Gastrocnemius medialis (tissue), 4 donors: ENCODE measurements at regions not wholly inside any gene's neighbourhood (a gene's known extent, or its start where the extent isn't known, plus 50 kb on each side); places are given as distances from the start of the nearest gene placed in this dataset.

Experiments used
- POLR2A ChIP-seq, 2 donors: fragments of 450-650 bp; IDR thresholded peaks; one replicate each; pipeline ENCODE4 v1.6.1; 2017; ENCODE audit warnings: antibody characterized with exemption in 2 of 2, mild to moderate bottlenecking in 2 of 2, moderate library complexity in 2 of 2
- TF ChIP-seq, protein P1 (sequence below), 5 experiments: fragments of 450-650 bp in 3 of 5; fragments of 200-600 bp in 2 of 5; sonication (generic) in 2 of 5; IDR thresholded peaks in 4 of 5; conservative IDR thresholded peaks in 1 of 5; 1 replicate in 4 of 5; 2 replicates in 1 of 5; pipeline ENCODE4 v1.5.1; 2016 to 2019; ENCODE audit warnings: antibody characterized with exemption in 5 of 5, mild to moderate bottlenecking in 3 of 5, moderate library complexity in 3 of 5

DNA sequence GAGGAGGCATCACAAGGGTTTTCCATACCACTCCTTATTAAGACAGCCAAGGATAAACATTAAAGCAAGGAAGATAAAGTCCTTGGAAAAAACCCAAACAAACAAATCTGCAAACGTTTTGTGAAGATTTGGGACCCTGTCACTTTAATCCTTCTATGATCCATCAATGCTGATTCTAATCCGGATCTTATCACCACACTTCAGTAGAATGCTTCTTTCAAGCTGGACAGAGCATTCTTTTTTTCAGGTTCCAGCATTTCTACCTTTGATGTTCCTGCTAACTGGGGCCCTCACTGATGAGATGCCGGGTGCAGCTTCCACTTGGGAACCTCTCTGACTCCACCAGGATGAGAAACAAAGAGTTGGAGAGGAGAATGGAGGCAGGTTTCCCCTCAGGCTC lies 132.8 kb upstream of the SHB start:
- TF ChIP-seq, protein P1, sequence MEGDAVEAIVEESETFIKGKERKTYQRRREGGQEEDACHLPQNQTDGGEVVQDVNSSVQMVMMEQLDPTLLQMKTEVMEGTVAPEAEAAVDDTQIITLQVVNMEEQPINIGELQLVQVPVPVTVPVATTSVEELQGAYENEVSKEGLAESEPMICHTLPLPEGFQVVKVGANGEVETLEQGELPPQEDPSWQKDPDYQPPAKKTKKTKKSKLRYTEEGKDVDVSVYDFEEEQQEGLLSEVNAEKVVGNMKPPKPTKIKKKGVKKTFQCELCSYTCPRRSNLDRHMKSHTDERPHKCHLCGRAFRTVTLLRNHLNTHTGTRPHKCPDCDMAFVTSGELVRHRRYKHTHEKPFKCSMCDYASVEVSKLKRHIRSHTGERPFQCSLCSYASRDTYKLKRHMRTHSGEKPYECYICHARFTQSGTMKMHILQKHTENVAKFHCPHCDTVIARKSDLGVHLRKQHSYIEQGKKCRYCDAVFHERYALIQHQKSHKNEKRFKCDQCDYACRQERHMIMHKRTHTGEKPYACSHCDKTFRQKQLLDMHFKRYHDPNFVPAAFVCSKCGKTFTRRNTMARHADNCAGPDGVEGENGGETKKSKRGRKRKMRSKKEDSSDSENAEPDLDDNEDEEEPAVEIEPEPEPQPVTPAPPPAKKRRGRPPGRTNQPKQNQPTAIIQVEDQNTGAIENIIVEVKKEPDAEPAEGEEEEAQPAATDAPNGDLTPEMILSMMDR (IDR thresholded peaks at IDR 0.05 in 4 of 5, conservative IDR thresholded peaks at IDR 0.05 in 1 of 5) = no peak
- no peak for TF ChIP-seq POLR2A (IDR thresholded peaks at IDR 0.05)
